ENCODE measurements at regions not wholly inside any gene's neighbourhood (a gene's known extent, or its start where the extent isn't known, plus 50 kb on each side); places are given as distances from the start of the nearest gene placed in this dataset.

- DNase-seq, result no peak
These were observed 283.8 kb downstream of the MRPL39 start for GRCh38 chr21:25323356-25323949.

- DNase-seq, result no peak
These were observed 293.0 kb downstream of the MRPL39 start for GRCh38 chr21:25314247-25314646.

GRCh38 chr21:25313829-25314228 is 293.5 kb downstream of the MRPL39 start:
- no peak for DNase-seq

- DNase-seq, result no peak
These were observed 299.8 kb downstream of the MRPL39 start for GRCh38 chr21:25307489-25307888.

GRCh38 chr21:25304611-25305010 is 302.7 kb downstream of the MRPL39 start:
- DNase-seq, result no peak

- DNase-seq, result no peak
These were observed 306.6 kb downstream of the MRPL39 start for GRCh38 chr21:25300632-25301031.

- DNase-seq, result peak; percentile 8
These were observed 308.5 kb downstream of the MRPL39 start for GRCh38 chr21:25298512-25299491.

GRCh38 chr21:25297117-25297516 is 310.2 kb downstream of the MRPL39 start:
- DNase-seq, result no peak

- DNase-seq, result peak; percentile 3
These were observed 311.0 kb downstream of the MRPL39 start for GRCh38 chr21:25296252-25296651.

- no peak for DNase-seq
These were observed 314.9 kb downstream of the MRPL39 start for GRCh38 chr21:25292396-25292795.

GRCh38 chr21:25283720-25284119 is 323.6 kb downstream of the MRPL39 start:
- DNase-seq, result peak; percentile 36

GRCh38 chr21:25281134-25281533 is 326.1 kb downstream of the MRPL39 start:
- no peak for DNase-seq

GRCh38 chr21:25280061-25280460 is 327.2 kb downstream of the MRPL39 start:
- no peak for DNase-seq

- DNase-seq, result no peak
These were observed 333.3 kb downstream of the MRPL39 start for GRCh38 chr21:25273959-25274358.

- DNase-seq, result no peak
These were observed 352.6 kb downstream of the MRPL39 start for GRCh38 chr21:25254491-25255174.

GRCh38 chr21:25246546-25246945 is 360.7 kb downstream of the MRPL39 start:
- no peak for DNase-seq

- no peak for DNase-seq
These were observed 362.5 kb downstream of the MRPL39 start for GRCh38 chr21:25244735-25245134.

- DNase-seq, result no peak
These were observed 363.5 kb downstream of the MRPL39 start for GRCh38 chr21:25243808-25244207.

GRCh38 chr21:25240974-25241373 is 366.3 kb downstream of the MRPL39 start:
- DNase-seq, result no peak

- no peak for DNase-seq
These were observed 372.2 kb downstream of the MRPL39 start for GRCh38 chr21:25234857-25235801.

GRCh38 chr21:25220954-25221353 is 386.3 kb downstream of the MRPL39 start:
- DNase-seq, result no peak

GRCh38 chr21:25220169-25220568 is 387.1 kb downstream of the MRPL39 start:
- DNase-seq, result no peak
